ENCODE measurements at regions not wholly inside any gene's neighbourhood (a gene's known extent, or its start where the extent isn't known, plus 50 kb on each side); places are given as distances from the start of the nearest gene placed in this dataset.

DNA sequence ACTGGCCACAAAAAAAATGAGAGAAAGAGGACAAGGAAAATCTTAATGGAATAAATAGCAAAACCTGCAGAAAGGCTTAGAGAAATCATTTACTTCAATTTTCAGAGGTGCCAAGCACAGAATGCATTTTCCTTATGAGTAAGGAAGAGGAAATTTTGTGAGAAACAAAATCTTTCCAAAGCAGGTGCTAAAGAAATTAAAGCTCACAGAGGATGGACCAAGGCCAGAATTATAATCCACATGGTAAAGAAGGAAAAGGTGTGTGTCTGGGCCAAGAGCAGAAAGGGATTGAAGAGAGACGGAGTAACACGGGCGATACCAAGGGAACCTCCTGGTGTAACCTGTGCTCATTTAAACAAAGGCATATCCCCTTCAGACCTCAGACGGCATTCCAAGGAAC lies 340.0 kb upstream of the NFIA start:
- Histone ChIP-seq H3K9ac (ENCODE audit: low read depth in 1 of 2, low read length in 2 of 2) (no peak overlapping the region), H3K9me3 (ENCODE audit: control insufficient read depth in 4 of 4, low read length in 3 of 4) (no peaks in the 10 kb centered on the region), H3K27ac (ENCODE audit: low read depth in 1 of 2, low read length in 2 of 2) (no peak overlapping the region), H3K27me3 (ENCODE audit: control insufficient read depth in 4 of 4, insufficient read depth in 4 of 4, low read length in 3 of 4) (no peaks in the 10 kb centered on the region), H3K36me3 (ENCODE audit: control insufficient read depth in 4 of 4, insufficient read depth in 3 of 4, low read depth in 1 of 4, low read length in 3 of 4) (peaks cover 0 to under 1% (median 0%) of the 10 kb centered on the region in 4 donors), H3K4me3 (ENCODE audit: low read depth in 1 of 3, low read length in 3 of 3) (no peak overlapping the region), H3K4me1 (ENCODE audit: control insufficient read depth in 4 of 4, insufficient read depth in 4 of 4, low read length in 3 of 4) (no peaks in the 10 kb centered on the region)
- no peak for TF ChIP-seq HNF4G (IDR thresholded peaks at IDR 0.05)
- TF ChIP-seq HNF4A (conservative IDR thresholded peaks at IDR 0.05), result no peak
- no peak for TF ChIP-seq EGR1 (IDR thresholded peaks at IDR 0.05; ENCODE audit: low read depth in 2 of 2)
- TF ChIP-seq, protein P1, sequence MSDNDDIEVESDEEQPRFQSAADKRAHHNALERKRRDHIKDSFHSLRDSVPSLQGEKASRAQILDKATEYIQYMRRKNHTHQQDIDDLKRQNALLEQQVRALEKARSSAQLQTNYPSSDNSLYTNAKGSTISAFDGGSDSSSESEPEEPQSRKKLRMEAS (IDR thresholded peaks at IDR 0.05), result no peak
- no peak for TF ChIP-seq RXRA (IDR thresholded peaks at IDR 0.05)
- TF ChIP-seq FOXA2 (IDR thresholded peaks at IDR 0.05), result no peak
- TF ChIP-seq, protein P2, sequence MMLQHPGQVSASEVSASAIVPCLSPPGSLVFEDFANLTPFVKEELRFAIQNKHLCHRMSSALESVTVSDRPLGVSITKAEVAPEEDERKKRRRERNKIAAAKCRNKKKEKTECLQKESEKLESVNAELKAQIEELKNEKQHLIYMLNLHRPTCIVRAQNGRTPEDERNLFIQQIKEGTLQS (IDR thresholded peaks at IDR 0.05), result no peak
- no peak for TF ChIP-seq RAD21 (IDR thresholded peaks at IDR 0.05)
- TF ChIP-seq FOXA1 (IDR thresholded peaks at IDR 0.05), result no peak
- no peak for TF ChIP-seq YY1 (IDR thresholded peaks at IDR 0.05)
- no peak for TF ChIP-seq SP1 (IDR thresholded peaks at IDR 0.05)
- TF ChIP-seq TAF1 (conservative IDR thresholded peaks at IDR 0.05), result no peak
- no peak for TF ChIP-seq GABPA (IDR thresholded peaks at IDR 0.05 in 1 of 2, conservative IDR thresholded peaks at IDR 0.05 in 1 of 2)
- TF ChIP-seq, protein P3, sequence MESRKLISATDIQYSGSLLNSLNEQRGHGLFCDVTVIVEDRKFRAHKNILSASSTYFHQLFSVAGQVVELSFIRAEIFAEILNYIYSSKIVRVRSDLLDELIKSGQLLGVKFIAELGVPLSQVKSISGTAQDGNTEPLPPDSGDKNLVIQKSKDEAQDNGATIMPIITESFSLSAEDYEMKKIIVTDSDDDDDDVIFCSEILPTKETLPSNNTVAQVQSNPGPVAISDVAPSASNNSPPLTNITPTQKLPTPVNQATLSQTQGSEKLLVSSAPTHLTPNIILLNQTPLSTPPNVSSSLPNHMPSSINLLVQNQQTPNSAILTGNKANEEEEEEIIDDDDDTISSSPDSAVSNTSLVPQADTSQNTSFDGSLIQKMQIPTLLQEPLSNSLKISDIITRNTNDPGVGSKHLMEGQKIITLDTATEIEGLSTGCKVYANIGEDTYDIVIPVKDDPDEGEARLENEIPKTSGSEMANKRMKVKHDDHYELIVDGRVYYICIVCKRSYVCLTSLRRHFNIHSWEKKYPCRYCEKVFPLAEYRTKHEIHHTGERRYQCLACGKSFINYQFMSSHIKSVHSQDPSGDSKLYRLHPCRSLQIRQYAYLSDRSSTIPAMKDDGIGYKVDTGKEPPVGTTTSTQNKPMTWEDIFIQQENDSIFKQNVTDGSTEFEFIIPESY (IDR thresholded peaks at IDR 0.05), result no peak
- TF ChIP-seq, protein P4, sequence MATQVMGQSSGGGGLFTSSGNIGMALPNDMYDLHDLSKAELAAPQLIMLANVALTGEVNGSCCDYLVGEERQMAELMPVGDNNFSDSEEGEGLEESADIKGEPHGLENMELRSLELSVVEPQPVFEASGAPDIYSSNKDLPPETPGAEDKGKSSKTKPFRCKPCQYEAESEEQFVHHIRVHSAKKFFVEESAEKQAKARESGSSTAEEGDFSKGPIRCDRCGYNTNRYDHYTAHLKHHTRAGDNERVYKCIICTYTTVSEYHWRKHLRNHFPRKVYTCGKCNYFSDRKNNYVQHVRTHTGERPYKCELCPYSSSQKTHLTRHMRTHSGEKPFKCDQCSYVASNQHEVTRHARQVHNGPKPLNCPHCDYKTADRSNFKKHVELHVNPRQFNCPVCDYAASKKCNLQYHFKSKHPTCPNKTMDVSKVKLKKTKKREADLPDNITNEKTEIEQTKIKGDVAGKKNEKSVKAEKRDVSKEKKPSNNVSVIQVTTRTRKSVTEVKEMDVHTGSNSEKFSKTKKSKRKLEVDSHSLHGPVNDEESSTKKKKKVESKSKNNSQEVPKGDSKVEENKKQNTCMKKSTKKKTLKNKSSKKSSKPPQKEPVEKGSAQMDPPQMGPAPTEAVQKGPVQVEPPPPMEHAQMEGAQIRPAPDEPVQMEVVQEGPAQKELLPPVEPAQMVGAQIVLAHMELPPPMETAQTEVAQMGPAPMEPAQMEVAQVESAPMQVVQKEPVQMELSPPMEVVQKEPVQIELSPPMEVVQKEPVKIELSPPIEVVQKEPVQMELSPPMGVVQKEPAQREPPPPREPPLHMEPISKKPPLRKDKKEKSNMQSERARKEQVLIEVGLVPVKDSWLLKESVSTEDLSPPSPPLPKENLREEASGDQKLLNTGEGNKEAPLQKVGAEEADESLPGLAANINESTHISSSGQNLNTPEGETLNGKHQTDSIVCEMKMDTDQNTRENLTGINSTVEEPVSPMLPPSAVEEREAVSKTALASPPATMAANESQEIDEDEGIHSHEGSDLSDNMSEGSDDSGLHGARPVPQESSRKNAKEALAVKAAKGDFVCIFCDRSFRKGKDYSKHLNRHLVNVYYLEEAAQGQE (IDR thresholded peaks at IDR 0.05), result no peak
- DNase-seq (ENCODE audit: low spot score), result no peak
- 95% methylated on average over 4 of the region's 4 CpGs for WGBS

DNA sequence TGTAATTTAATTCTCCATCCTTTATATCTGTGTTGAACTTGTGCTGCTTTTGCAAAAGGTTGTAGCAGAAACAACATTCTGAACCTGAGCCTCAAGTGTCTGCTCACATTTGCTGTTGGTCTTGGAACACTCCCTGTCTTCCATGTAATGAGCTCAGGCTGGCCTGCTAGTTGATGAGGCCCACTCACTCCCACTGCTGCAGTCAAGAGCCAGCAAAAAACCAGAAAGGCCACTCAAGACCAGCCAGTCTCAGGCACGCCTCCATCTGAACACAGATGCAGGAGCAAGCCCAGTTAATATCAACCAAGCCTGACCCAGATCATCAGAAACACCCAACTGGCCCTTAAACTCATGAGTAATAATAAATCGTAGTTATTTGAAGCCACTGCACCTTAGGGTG lies 342.2 kb upstream of the NFIA start:
- 79% methylated on average over 2 of the region's 2 CpGs for WGBS
- H3K4me1 ChIP-seq (ENCODE audit: control insufficient read depth in 4 of 4, insufficient read depth in 4 of 4, low read length in 3 of 4), result no peaks in the 10 kb centered on the region
- no peaks in the 10 kb centered on the region for H3K27me3 ChIP-seq (ENCODE audit: control insufficient read depth in 4 of 4, insufficient read depth in 4 of 4, low read length in 3 of 4)
- H3K9ac ChIP-seq (ENCODE audit: low read depth in 1 of 2, low read length in 2 of 2), result no peak overlapping the region
- no peak overlapping the region for H3K4me3 ChIP-seq (ENCODE audit: low read depth in 1 of 3, low read length in 3 of 3)
- no peak overlapping the region for H3K27ac ChIP-seq (ENCODE audit: low read depth in 1 of 2, low read length in 2 of 2)
- H3K36me3 ChIP-seq (ENCODE audit: control insufficient read depth in 4 of 4, insufficient read depth in 3 of 4, low read depth in 1 of 4, low read length in 3 of 4), result peaks cover 0 to 2% (median 0%) of the 10 kb centered on the region in 4 donors
- H3K9me3 ChIP-seq (ENCODE audit: control insufficient read depth in 4 of 4, low read length in 3 of 4), result no peaks in the 10 kb centered on the region
- no peak for TF ChIP-seq HNF4G (IDR thresholded peaks at IDR 0.05)
- TF ChIP-seq SP1 (IDR thresholded peaks at IDR 0.05), result no peak
- no peak for DNase-seq (ENCODE audit: low spot score)
